ENCODE measurements at regions not wholly inside any gene's neighbourhood (a gene's known extent, or its start where the extent isn't known, plus 50 kb on each side); places are given as distances from the start of the nearest gene placed in this dataset.

- no peak for DNase-seq (ENCODE audit: low read depth)
- no peak for TF ChIP-seq CTCF (IDR thresholded peaks at IDR 0.05; ENCODE audit: insufficient read depth, low read depth, low read length)
- no peak overlapping the region for H3K4me3 ChIP-seq (ENCODE audit: low read depth, low read length)
Observed at GRCh38 chr16:50440531-50440930, 71.7 kb upstream of the BRD7 start.

DNA sequence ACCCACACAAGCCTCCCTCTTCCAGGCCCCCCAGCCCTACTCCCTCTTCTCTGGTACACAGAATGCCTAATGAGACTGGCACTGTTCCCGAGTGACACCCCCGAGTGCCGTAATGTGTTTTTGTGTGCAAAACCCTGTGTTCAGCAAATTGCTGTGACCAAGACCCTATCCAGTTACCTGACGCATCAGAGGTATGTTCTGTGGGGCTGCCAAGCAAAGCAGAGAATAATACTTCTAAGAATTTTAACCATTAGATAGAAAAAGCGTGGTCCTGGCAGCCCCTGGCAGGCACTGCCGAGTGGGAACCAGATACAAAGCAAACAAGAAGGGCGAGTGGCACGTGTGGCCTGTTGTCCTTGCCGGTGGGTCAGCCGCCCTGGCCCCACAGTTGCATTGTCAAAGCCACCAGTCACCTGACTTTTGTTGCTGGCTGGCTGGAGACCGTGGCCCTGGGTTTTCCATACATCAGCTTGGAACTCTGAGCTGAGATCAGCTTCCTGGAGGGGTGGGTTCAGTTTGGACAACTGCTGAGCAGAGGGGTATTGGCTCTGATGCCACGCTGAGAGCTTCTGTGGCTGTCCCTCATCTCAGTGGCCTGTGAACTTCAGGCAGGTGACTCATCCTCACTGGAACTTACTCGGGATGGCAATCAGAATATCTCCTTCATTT, 69.1 kb upstream of the BRD7 start:
- no peak overlapping the region for H3K4me3 ChIP-seq (ENCODE audit: low read depth, low read length)
- no peak for TF ChIP-seq CTCF (IDR thresholded peaks at IDR 0.05; ENCODE audit: insufficient read depth, low read depth, low read length)
- no peak for DNase-seq (ENCODE audit: low read depth)

- no peak for TF ChIP-seq CTCF (IDR thresholded peaks at IDR 0.05; ENCODE audit: insufficient read depth, low read depth, low read length)
- no peak for DNase-seq (ENCODE audit: low read depth)
- no peak overlapping the region for H3K4me3 ChIP-seq (ENCODE audit: low read depth, low read length)
Observed at GRCh38 chr16:50436271-50436670, 67.5 kb upstream of the BRD7 start.

DNA sequence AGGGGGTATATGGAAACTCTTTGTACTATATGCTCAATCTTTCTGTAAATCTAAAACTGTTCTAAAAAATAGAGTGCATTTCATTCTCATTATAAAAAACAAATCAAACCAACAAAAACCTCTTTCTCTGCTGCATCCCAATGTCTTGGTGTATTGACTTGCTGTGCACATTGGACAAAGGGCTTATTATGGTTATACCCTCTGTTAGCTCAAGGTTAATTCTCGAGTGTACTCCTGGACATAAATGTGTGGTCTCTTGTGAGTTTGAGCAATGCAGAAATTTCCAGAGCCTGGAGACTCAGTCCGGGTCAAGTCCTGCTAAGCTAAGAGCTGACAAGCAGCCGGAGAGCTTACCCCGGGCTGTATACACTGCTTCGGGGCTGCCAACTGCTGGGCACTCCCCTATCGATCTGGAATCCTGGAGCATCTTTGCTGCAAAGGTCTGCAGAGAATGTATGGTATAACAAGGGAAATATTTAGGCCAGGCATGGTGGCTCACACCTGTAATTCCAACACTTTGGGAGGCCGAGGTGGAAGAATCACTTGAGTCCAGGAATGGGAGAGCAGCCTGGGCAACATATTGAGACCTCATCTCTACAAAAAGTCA, 66.2 kb upstream of the BRD7 start:
- no peak for TF ChIP-seq CTCF (IDR thresholded peaks at IDR 0.05; ENCODE audit: insufficient read depth, low read depth, low read length)
- no peak overlapping the region for H3K4me3 ChIP-seq (ENCODE audit: low read depth, low read length)
- no peak for DNase-seq (ENCODE audit: low read depth)

DNA sequence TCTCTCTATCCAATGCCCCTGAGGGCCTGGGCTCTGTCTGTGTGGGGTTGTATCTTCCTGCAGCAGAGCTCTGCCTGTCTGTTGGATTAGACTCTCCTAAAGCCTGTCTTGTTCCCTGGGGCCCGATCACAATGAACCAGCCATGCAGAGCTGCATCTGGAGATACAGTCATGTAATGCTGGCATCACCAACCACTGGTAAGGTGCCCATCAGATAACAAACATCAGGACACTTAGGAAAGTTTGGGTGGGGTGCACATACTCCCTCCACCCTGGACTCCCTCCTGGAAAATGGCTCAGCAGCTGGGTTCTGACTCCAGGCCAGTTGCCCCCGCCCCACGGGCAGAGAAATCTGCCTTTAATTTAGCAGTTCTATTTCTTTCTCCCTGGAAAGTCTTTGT, 61.3 kb upstream of the BRD7 start:
- H3K4me3 ChIP-seq (ENCODE audit: low read depth, low read length): no peak overlapping the region
- DNase-seq (ENCODE audit: low read depth): no peak
- TF ChIP-seq CTCF (IDR thresholded peaks at IDR 0.05; ENCODE audit: insufficient read depth, low read depth, low read length): no peak

- no peak overlapping the region for H3K4me3 ChIP-seq (ENCODE audit: low read depth, low read length)
- TF ChIP-seq CTCF (IDR thresholded peaks at IDR 0.05; ENCODE audit: insufficient read depth, low read depth, low read length): no peak
- DNase-seq (ENCODE audit: low read depth): no peak
Observed at GRCh38 chr16:50428742-50429141, 60.0 kb upstream of the BRD7 start.

DNA sequence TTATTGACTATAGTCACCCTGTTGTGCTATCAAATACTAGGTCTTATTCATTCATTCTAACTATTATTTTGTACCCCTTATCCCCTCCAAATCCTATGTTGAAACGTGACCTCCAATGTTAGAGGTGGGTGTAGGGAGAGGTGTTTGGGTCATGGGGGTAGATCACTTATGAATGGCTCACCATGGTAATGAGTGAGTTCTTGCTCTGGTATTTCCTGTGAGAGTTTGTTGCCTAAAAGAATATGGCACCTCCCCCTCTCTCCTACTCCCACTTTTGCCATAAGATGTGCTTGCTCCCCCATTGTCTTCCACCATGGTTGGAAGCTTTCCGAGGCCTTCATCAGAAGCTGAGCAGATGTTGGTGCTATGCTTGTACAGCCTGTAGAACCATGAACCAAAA, 59.3 kb upstream of the BRD7 start:
- no peak overlapping the region for H3K4me3 ChIP-seq (ENCODE audit: low read depth, low read length)
- no peak for TF ChIP-seq CTCF (IDR thresholded peaks at IDR 0.05; ENCODE audit: insufficient read depth, low read depth, low read length)
- DNase-seq (ENCODE audit: low read depth): no peak

Data from fibroblast of villous mesenchyme (primary cell).